K562 (cell line): ENCODE measurements at regions not wholly inside any gene's neighbourhood (a gene's known extent, or its start where the extent isn't known, plus 50 kb on each side); places are given as distances from the start of the nearest gene placed in this dataset.

Experiments used
- E2F3 ChIP-seq: fragments of 250-450 bp; sonication (Bioruptor Pico); IDR thresholded peaks from 2 replicates; pipeline ENCODE4 v1.4.0; 2020; ENCODE audit warnings: mild to moderate bottlenecking
- EP300 ChIP-seq: IDR thresholded peaks from 2 replicates; pipeline ENCODE4 v1.6.1; 2012; ENCODE audit warnings: low read length, improper control_type of control experiment
- FOXK1 ChIP-seq: sonication (generic); formaldehyde crosslinking; IDR thresholded peaks from 2 replicates; pipeline ENCODE4 v1.8.0; 2022; ENCODE audit warnings: missing genetic modification reagents, mild to moderate bottlenecking, borderline replicate concordance
- GABPB1 ChIP-seq: sonication (generic); formaldehyde crosslinking; IDR thresholded peaks from 2 replicates; pipeline ENCODE4 v1.8.0; 2022; ENCODE audit warnings: mild to moderate bottlenecking, missing genetic modification reagents
- HDAC8 ChIP-seq: fragments of 450-650 bp; IDR thresholded peaks from 2 replicates; pipeline ENCODE4 v1.6.1; 2016; ENCODE audit warnings: mild to moderate bottlenecking, missing genetic modification characterization, moderate library complexity, missing compliant biosample characterization
- ILK ChIP-seq: fragments of 450-650 bp; IDR thresholded peaks from 2 replicates; pipeline ENCODE4 v1.6.1; 2016; ENCODE audit warnings: missing genetic modification characterization, low read depth, mild to moderate bottlenecking, missing compliant biosample characterization, moderate library complexity, borderline replicate concordance
- MAX ChIP-seq: sonication (generic); formaldehyde crosslinking; IDR thresholded peaks from 2 replicates; pipeline ENCODE4 v1.9.0; 2022; ENCODE audit warnings: mild to moderate bottlenecking, missing genetic modification reagents
- SETDB1 ChIP-seq: IDR thresholded peaks from one replicate; pipeline ENCODE4 v1.6.1; 2012; ENCODE audit warnings: low read length, control low read depth, inconsistent platforms
- SNIP1 ChIP-seq: fragments of 450-650 bp; IDR thresholded peaks from 2 replicates; pipeline ENCODE4 v1.7.1; 2017; ENCODE audit warnings: low read depth, mild to moderate bottlenecking
- TAF1 ChIP-seq: IDR thresholded peaks from 2 replicates; pipeline ENCODE4 v1.6.1; 2011; ENCODE audit warnings: mild to moderate bottlenecking, low read length, moderate library complexity; ENCODE audit not compliant: insufficient read depth, control insufficient read depth, severe bottlenecking; ENCODE audit errors: extremely low read depth
- TARDBP ChIP-seq: fragments of 450-650 bp; IDR thresholded peaks from 2 replicates; pipeline ENCODE4 v1.6.1; 2016
- TGIF2 ChIP-seq: sonication (generic); formaldehyde crosslinking; IDR thresholded peaks from 2 replicates; pipeline ENCODE4 v1.8.1; 2022; ENCODE audit warnings: mild to moderate bottlenecking, missing genetic modification reagents, moderate library complexity

GRCh38 chr11:24132471-24132870, 364.4 kb upstream of the LUZP2 start:
- TF ChIP-seq E2F3 (CRISPR knock-in tag) (no peak), GABPB1 (CRISPR knock-in tag) (no peak), MAX (CRISPR knock-in tag) (no peak), TGIF2 (CRISPR knock-in tag) (no peak), SNIP1 (no peak), HDAC8 (tag) (no peak), TARDBP (no peak), SETDB1 (no peak), EP300 (no peak), FOXK1 (CRISPR knock-in tag) (no peak), ILK (tag) (no peak), TAF1 (no peak)
